ENCODE measurements at regions not wholly inside any gene's neighbourhood (a gene's known extent, or its start where the extent isn't known, plus 50 kb on each side); places are given as distances from the start of the nearest gene placed in this dataset.
"Not testable (repeated sequence)": the region's sequence is repeated elsewhere in the genome, so short reads cannot be mapped to it uniquely, and the experiment has no call there.

DNA sequence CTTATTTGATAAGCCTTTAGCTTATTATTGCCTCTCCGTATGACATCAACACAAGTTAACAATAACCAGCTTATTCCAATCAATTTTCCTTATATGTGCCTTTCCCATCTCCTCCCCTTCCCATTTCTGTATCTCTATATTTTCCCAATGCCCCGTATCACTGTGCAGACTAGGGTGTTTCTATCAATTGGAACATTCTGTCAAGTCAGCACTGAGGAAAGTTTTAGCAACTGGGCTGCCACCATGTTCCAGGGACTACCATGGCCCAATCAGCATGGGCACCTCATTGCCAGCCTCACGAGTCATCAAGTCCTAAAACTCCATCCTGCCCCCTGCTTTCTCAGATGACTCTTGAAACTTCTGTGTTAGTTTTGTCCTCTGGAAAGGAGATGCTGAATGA, 973.1 kb upstream of the CNTN5 start:
- no peak for ATAC-seq (replicated peaks)
- Mint-ChIP-seq H3K27me3 (no peaks in the 10 kb centered on the region), H3K27ac (no peak overlapping the region), H3K9me3 (peaks cover 12% of the 10 kb centered on the region), H3K4me1 (no peaks in the 10 kb centered on the region), H3K36me3 (ENCODE audit: low read depth) (no peaks in the 10 kb centered on the region), H3K4me3 (no peak overlapping the region)

- Mint-ChIP-seq H3K9me3 (no peaks in the 10 kb centered on the region), H3K36me3 (ENCODE audit: low read depth) (no peaks in the 10 kb centered on the region), H3K27me3 (no peaks in the 10 kb centered on the region), H3K4me1 (no peaks in the 10 kb centered on the region), H3K27ac (no peak overlapping the region), H3K4me3 (no peak overlapping the region)
- ATAC-seq (replicated peaks), result no peak
These were observed 966.9 kb upstream of the CNTN5 start for GRCh38 chr11:98053851-98054250.

DNA sequence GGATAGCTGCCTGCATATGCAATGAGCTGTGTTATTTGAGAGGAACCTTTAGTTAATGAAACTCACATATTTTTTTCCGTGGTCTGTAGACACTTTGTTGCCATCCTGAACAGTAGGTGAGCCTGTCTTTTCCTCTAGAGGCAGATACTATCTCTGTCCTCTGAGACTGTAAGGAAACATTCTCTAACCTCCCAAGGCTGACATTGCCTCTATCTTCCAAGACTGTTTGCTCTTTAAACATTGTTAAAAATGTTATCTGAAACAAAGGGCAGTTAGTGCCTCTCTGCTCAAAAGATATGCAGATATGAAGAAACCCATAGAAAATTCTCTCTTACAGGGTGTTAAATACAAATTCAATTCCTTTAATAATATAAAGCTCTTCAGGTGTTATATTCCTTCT, 963.8 kb upstream of the CNTN5 start:
- Mint-ChIP-seq H3K27me3 (no peaks in the 10 kb centered on the region), H3K4me1 (no peaks in the 10 kb centered on the region), H3K9me3 (no peaks in the 10 kb centered on the region), H3K4me3 (no peak overlapping the region), H3K27ac (no peak overlapping the region), H3K36me3 (ENCODE audit: low read depth) (no peaks in the 10 kb centered on the region)
- ATAC-seq (replicated peaks), result no peak

DNA sequence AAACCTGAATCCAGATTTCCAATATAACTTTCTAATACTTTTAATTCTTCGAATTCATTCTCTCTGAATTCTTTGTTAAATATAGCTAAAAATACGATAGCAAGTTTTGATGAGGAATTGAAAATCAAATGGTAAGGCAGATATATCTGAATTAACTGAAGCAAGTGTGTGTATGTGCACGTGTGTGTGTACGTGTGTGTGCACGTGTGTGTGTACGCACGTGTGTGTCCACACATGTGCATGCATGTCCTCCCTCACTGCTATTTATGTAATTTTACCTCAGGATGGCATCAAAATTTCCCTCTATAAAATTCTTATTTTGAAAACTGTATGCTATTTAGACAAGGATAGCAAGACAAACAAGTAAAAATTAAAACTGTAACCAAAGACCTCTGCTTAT, 961.3 kb upstream of the CNTN5 start:
- ATAC-seq (replicated peaks), result no peak

DNA sequence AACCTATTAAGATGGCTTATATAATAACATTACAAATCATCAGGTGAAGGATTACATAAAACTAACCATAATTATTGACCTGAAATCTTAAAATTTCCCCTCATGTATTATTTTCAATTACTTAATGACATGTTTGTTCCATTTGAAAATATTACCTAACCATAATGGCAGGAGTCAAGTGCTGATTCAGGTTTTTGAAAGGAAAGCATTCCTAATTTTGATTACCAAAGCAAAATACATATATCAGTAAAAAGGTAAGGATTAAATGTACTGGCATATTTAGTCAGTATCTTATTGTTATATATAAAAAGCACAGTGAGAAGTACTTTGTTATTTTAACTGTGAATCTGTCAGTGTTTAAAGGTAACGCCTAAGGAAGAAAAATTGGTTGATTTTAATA, 960.0 kb upstream of the CNTN5 start:
- ATAC-seq (replicated peaks), result no peak
- no peak overlapping the region for H3K27ac Mint-ChIP-seq
- no peaks in the 10 kb centered on the region for H3K27me3 Mint-ChIP-seq
- H3K4me1 Mint-ChIP-seq, result no peaks in the 10 kb centered on the region
- no peak overlapping the region for H3K4me3 Mint-ChIP-seq
- no peaks in the 10 kb centered on the region for H3K36me3 Mint-ChIP-seq (ENCODE audit: low read depth)
- H3K9me3 Mint-ChIP-seq, result peaks cover 4% of the 10 kb centered on the region

More for the DNA sequence above, 961.3 kb upstream of the CNTN5 start:
- Mint-ChIP-seq H3K4me3 (no peak overlapping the region), H3K9me3 (peaks cover 4% of the 10 kb centered on the region), H3K27me3 (no peaks in the 10 kb centered on the region), H3K36me3 (ENCODE audit: low read depth) (no peaks in the 10 kb centered on the region), H3K4me1 (no peaks in the 10 kb centered on the region), H3K27ac (no peak overlapping the region)

DNA sequence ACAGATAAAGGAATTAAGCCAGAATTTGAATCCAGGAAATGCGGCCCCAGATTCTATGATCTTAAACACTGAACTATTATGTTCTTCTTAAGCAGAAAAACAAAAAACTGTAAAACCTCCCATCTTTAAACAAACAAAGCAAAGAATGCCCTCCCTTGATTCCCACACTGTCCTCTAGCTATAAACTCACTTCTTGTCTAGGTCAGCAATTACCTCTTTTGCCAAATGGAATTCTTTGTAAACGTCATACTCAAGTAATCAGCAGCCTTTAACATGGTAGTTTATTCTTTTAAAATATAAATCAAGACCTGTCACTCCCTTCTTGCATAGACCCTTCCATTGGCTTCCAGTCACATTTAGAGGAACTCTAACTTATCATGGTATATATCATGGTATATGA, 958.9 kb upstream of the CNTN5 start:
- Mint-ChIP-seq H3K36me3 (ENCODE audit: low read depth) (no peaks in the 10 kb centered on the region), H3K9me3 (peaks cover 4% of the 10 kb centered on the region), H3K4me1 (no peaks in the 10 kb centered on the region), H3K27me3 (no peaks in the 10 kb centered on the region), H3K27ac (no peak overlapping the region), H3K4me3 (no peak overlapping the region)
- ATAC-seq (replicated peaks), result no peak

GRCh38 chr11:98062714-98063113, 958.0 kb upstream of the CNTN5 start:
- Mint-ChIP-seq H3K36me3 (ENCODE audit: low read depth) (no peaks in the 10 kb centered on the region), H3K4me1 (no peaks in the 10 kb centered on the region), H3K4me3 (no peak overlapping the region), H3K9me3 (peaks cover 4% of the 10 kb centered on the region), H3K27ac (no peak overlapping the region), H3K27me3 (no peaks in the 10 kb centered on the region)
- no peak for ATAC-seq (replicated peaks)

DNA sequence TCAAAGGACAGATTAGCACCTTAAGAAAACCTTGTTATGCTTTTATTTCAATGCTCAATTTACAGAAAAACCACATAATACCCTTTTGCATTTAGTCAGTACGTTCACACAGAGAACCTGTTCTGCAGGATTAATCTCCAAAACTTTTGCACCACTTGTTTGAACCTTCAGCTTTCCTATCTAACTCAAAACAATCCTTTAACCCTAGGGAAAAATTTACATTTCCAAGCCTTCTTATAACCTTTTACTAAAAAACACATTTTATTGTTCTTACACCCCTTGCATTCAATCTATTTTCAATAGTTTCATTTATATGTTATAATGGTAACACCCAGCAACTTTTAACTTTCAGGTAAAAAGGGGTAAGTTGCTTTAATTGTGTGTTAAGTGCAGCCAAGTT, 952.5 kb upstream of the CNTN5 start:
- H3K9me3 Mint-ChIP-seq, result no peaks in the 10 kb centered on the region
- ATAC-seq (replicated peaks), result no peak

DNA sequence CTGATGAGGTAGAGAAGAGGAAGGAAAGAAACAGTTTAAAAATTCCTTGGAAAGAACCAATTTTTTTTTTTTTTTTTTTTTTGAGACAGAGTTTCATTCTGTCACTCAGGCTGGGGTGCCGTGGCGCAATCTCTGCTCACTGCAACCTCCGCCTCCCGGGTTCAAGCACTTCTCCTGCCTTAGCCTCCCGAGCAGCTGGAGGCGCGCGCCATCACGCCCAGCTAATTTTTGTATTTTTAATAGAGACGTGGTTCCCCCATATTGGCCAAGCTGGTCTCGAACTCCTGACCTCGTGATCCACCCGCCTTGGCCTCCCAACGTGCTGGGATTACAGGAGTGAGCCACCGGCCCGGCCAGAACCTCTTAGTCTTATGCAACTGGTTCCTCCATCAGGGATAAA, 951.6 kb upstream of the CNTN5 start:
- not testable (repeated sequence) for H3K4me1 Mint-ChIP-seq; H3K36me3 Mint-ChIP-seq (ENCODE audit: low read depth); H3K27ac Mint-ChIP-seq; ATAC-seq (replicated peaks); H3K4me3 Mint-ChIP-seq; H3K27me3 Mint-ChIP-seq; H3K9me3 Mint-ChIP-seq

More for the DNA sequence above, 952.5 kb upstream of the CNTN5 start:
- Mint-ChIP-seq H3K4me1 (no peaks in the 10 kb centered on the region), H3K27ac (no peak overlapping the region), H3K27me3 (no peaks in the 10 kb centered on the region), H3K4me3 (no peak overlapping the region), H3K36me3 (ENCODE audit: low read depth) (no peaks in the 10 kb centered on the region)

DNA sequence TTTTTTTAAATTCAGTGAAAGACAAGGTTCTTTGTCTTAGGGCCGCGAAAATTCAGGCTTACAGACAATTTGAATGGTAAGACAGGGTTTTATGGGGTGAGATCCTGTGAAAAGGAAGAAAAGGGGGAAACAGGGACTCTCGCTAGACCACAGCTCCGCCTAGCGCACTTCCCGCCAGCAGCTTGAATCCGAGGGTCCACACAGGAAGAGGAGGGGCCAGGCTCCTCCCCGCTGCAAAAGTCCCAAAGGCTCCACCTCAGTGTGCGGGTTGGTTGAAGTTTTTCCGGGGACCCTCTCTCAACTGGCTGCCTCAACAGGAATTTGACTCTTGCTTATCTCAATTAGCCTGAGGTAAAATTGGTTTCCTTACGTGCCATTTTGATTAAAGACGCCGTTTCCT, 950.9 kb upstream of the CNTN5 start:
- no peak overlapping the region for H3K4me3 Mint-ChIP-seq

GRCh38 chr11:98090861-98091505, 929.8 kb upstream of the CNTN5 start:
- Mint-ChIP-seq H3K4me1 (no peaks in the 10 kb centered on the region), H3K27ac (no peak overlapping the region), H3K27me3 (no peaks in the 10 kb centered on the region), H3K4me3 (no peak overlapping the region), H3K9me3 (peaks cover 18% of the 10 kb centered on the region), H3K36me3 (ENCODE audit: low read depth) (no peaks in the 10 kb centered on the region)
- no peak for ATAC-seq (replicated peaks)

More for the DNA sequence above, 950.9 kb upstream of the CNTN5 start:
- H3K4me1 Mint-ChIP-seq, result no peaks in the 10 kb centered on the region
- no peak for ATAC-seq (replicated peaks)
- H3K27ac Mint-ChIP-seq, result no peak overlapping the region
- H3K36me3 Mint-ChIP-seq (ENCODE audit: low read depth), result no peaks in the 10 kb centered on the region
- H3K9me3 Mint-ChIP-seq, result no peaks in the 10 kb centered on the region
- no peaks in the 10 kb centered on the region for H3K27me3 Mint-ChIP-seq

GRCh38 chr11:98099371-98099770, 921.4 kb upstream of the CNTN5 start:
- Mint-ChIP-seq H3K4me3 (no peak overlapping the region), H3K27ac (no peak overlapping the region), H3K4me1 (no peaks in the 10 kb centered on the region), H3K36me3 (ENCODE audit: low read depth) (no peaks in the 10 kb centered on the region), H3K27me3 (no peaks in the 10 kb centered on the region), H3K9me3 (peaks cover 4% of the 10 kb centered on the region)
- ATAC-seq (replicated peaks), result no peak

DNA sequence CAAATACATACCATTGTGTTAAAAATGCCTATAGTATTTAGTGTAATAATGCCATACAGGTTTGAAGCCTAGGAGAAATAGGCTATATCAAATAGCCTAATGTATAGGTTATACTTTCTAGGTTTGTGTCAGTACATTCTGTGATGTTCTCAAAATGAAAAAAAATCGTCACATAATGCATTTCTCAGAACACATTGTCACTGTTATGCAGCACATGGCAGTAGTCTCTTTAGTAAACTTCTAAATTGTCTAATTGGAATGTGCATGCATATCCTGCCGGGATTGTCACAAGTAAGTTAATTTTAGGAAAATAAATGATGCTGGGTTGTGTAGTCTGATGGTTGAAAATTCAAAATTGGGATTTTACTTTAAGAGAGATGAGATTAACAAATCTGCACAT, 920.1 kb upstream of the CNTN5 start:
- H3K27me3 Mint-ChIP-seq, result no peaks in the 10 kb centered on the region
- ATAC-seq (replicated peaks), result no peak
- H3K36me3 Mint-ChIP-seq (ENCODE audit: low read depth), result no peaks in the 10 kb centered on the region
- no peak overlapping the region for H3K4me3 Mint-ChIP-seq
- H3K27ac Mint-ChIP-seq, result no peak overlapping the region
- H3K4me1 Mint-ChIP-seq, result no peaks in the 10 kb centered on the region
- H3K9me3 Mint-ChIP-seq, result peaks cover 4% of the 10 kb centered on the region

DNA sequence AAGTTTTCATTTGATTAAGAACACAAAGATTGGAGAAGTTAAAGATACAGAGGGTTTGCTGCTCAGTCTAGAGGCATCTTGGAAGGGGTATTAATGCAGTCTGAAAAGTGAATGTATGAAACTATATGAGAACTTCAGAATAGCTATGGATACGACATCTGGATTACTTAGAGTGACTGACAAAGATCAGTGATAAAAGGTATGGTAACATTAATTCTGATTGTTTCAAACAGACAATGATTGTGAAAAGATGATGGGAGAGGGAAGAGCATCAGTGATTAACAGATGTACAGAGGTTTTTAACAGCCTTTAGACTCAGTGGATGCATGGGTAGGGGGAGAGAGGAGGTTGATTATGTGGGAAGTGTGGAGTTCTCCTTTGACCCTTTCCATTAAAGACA, 919.4 kb upstream of the CNTN5 start:
- Mint-ChIP-seq H3K36me3 (ENCODE audit: low read depth) (no peaks in the 10 kb centered on the region), H3K4me1 (no peaks in the 10 kb centered on the region), H3K9me3 (peaks cover 4% of the 10 kb centered on the region), H3K27me3 (no peaks in the 10 kb centered on the region), H3K27ac (no peak overlapping the region), H3K4me3 (no peak overlapping the region)
- ATAC-seq (replicated peaks), result no peak

GRCh38 chr11:98104249-98104648, 916.5 kb upstream of the CNTN5 start:
- Mint-ChIP-seq H3K9me3 (peaks cover 4% of the 10 kb centered on the region), H3K27ac (no peak overlapping the region), H3K27me3 (no peaks in the 10 kb centered on the region), H3K4me1 (no peaks in the 10 kb centered on the region), H3K4me3 (no peak overlapping the region), H3K36me3 (ENCODE audit: low read depth) (no peaks in the 10 kb centered on the region)
- no peak for ATAC-seq (replicated peaks)

DNA sequence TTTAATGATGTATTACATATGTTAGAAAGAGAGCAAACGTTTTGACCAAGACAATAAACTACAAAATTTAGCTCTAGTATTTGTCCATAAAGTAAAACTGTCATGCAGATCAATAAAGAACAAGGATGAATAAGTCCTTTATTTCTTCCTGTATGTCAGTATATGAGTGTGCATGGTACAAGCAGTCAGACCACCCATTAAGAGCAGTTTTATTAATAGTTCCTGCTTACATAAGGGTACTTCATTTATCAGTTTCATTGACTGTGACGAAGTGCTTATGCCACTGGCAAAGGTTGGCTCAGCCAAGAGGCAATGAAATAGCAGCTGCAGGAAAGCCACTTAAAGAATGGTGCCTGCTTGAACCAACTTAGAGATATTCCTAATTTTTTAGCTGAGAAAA, 913.0 kb upstream of the CNTN5 start:
- H3K9me3 Mint-ChIP-seq, result peaks cover 4% of the 10 kb centered on the region
- no peak for ATAC-seq (replicated peaks)
- H3K4me1 Mint-ChIP-seq, result no peaks in the 10 kb centered on the region

More for the DNA sequence above, 913.0 kb upstream of the CNTN5 start:
- no peaks in the 10 kb centered on the region for H3K27me3 Mint-ChIP-seq
- H3K4me3 Mint-ChIP-seq, result no peak overlapping the region
- H3K36me3 Mint-ChIP-seq (ENCODE audit: low read depth), result no peaks in the 10 kb centered on the region
- H3K27ac Mint-ChIP-seq, result no peak overlapping the region
